HEK293 (cell line): ENCODE measurements at regions not wholly inside any gene's neighbourhood (a gene's known extent, or its start where the extent isn't known, plus 50 kb on each side); places are given as distances from the start of the nearest gene placed in this dataset.

Experiments used
- CTCF ChIA-PET: fragments of 350-600 bp; formaldehyde crosslinking; extraction: SDS; loops from one replicate; lab custom pipeline; 2021; ENCODE audit warnings: antibody characterized with exemption; lab: Yijun Ruan, JAX
- POLR2A ChIA-PET: fragments of 300-600 bp; formaldehyde crosslinking; extraction: SDS; loops from one replicate; lab custom pipeline; 2020; ENCODE audit warnings: antibody characterized with exemption, inconsistent platforms; lab: Yijun Ruan, JAX
- H3K27ac ChIP-seq: fragments of 200-500 bp; sonication (Bioruptor generic); 2 replicates; pipeline ENCODE4 v1.5.1; 2014; ENCODE audit warnings: low read depth, low read length, control low read depth, inconsistent platforms; ENCODE audit errors: extremely low read depth
- H3K36me3 ChIP-seq, 2 experiments: fragments of 200-500 bp in 1 of 2; sonication (Bioruptor generic) in 1 of 2; 1 replicate in 1 of 2; 2 replicates in 1 of 2; pipeline ENCODE4 v1.5.1; 2014 to 2017; ENCODE audit warnings: inconsistent platforms in 2 of 2, low read length in 2 of 2; ENCODE audit not compliant: control insufficient read depth in 2 of 2, insufficient read depth in 1 of 2
- H3K4me1 ChIP-seq: fragments of 200-500 bp; sonication (Bioruptor generic); 2 replicates; pipeline ENCODE4 v1.5.1; 2014; ENCODE audit warnings: mild to moderate bottlenecking, low read length, inconsistent platforms; ENCODE audit not compliant: control insufficient read depth, insufficient read depth
- H3K4me3 ChIP-seq: 2 replicates; pipeline ENCODE4 v1.5.1; 2011; ENCODE audit warnings: low read depth, mild to moderate bottlenecking, control low read depth, low read length, moderate library complexity
- H3K9me3 ChIP-seq: fragments of 200-500 bp; sonication (Bioruptor generic); 2 replicates; pipeline ENCODE4 v1.5.1; 2014; ENCODE audit warnings: low read depth, low read length, inconsistent platforms; ENCODE audit not compliant: control insufficient read depth, insufficient read depth
- GLIS1 ChIP-seq: fragments of 450-650 bp; formaldehyde crosslinking; IDR thresholded peaks from 2 replicates; pipeline ENCODE4 v1.5.1; 2016; ENCODE audit warnings: missing biosample characterization, missing genetic modification characterization
- HOXA7 ChIP-seq: sonication (generic); formaldehyde crosslinking; IDR thresholded peaks from 2 replicates; pipeline ENCODE4 v1.8.1; 2022; ENCODE audit warnings: missing genetic modification reagents, borderline replicate concordance
- KLF17 ChIP-seq: fragments of 450-650 bp; formaldehyde crosslinking; IDR thresholded peaks from 2 replicates; pipeline ENCODE4 v1.5.1; 2016; ENCODE audit warnings: missing biosample characterization, missing genetic modification characterization
- MEIS1 ChIP-seq: sonication (generic); formaldehyde crosslinking; IDR thresholded peaks from 2 replicates; pipeline ENCODE4 v1.8.1; 2022; ENCODE audit warnings: missing genetic modification reagents, mild to moderate bottlenecking, borderline replicate concordance
- OVOL3 ChIP-seq: fragments of 450-650 bp; formaldehyde crosslinking; IDR thresholded peaks from 2 replicates; pipeline ENCODE4 v1.5.1; 2016; ENCODE audit warnings: missing biosample characterization, missing genetic modification characterization
- SCRT1 ChIP-seq: fragments of 450-650 bp; formaldehyde crosslinking; IDR thresholded peaks from 2 replicates; pipeline ENCODE4 v1.5.1; 2016; ENCODE audit warnings: missing biosample characterization, missing genetic modification characterization, borderline replicate concordance
- SCRT2 ChIP-seq: fragments of 450-650 bp; formaldehyde crosslinking; IDR thresholded peaks from 2 replicates; pipeline ENCODE4 v1.5.1; 2016; ENCODE audit warnings: missing biosample characterization, missing genetic modification characterization
- ZBTB17 ChIP-seq: fragments of 450-650 bp; formaldehyde crosslinking; IDR thresholded peaks from 2 replicates; pipeline ENCODE4 v1.5.1; 2016; ENCODE audit warnings: missing biosample characterization, missing genetic modification characterization
- ZBTB7A ChIP-seq: fragments of 450-650 bp; formaldehyde crosslinking; IDR thresholded peaks from 2 replicates; pipeline ENCODE4 v1.5.1; 2016; ENCODE audit warnings: low read depth, missing biosample characterization, missing genetic modification characterization
- ZNF132 ChIP-seq: fragments of 450-650 bp; formaldehyde crosslinking; IDR thresholded peaks from 2 replicates; pipeline ENCODE4 v1.5.1; 2017; ENCODE audit warnings: missing biosample characterization, missing genetic modification characterization, borderline replicate concordance
- ZNF239 ChIP-seq: fragments of 450-650 bp; formaldehyde crosslinking; IDR thresholded peaks from 2 replicates; pipeline ENCODE4 v1.5.1; 2016; ENCODE audit warnings: missing biosample characterization, missing genetic modification characterization
- ZNF416 ChIP-seq: fragments of 450-650 bp; formaldehyde crosslinking; IDR thresholded peaks from 2 replicates; pipeline ENCODE4 v1.5.1; 2016; ENCODE audit warnings: missing biosample characterization, missing genetic modification characterization
- ZNF501 ChIP-seq: fragments of 450-650 bp; formaldehyde crosslinking; IDR thresholded peaks from 2 replicates; pipeline ENCODE4 v1.5.1; 2016; ENCODE audit warnings: missing biosample characterization, missing genetic modification characterization
- ZNF560 ChIP-seq: fragments of 450-650 bp; formaldehyde crosslinking; IDR thresholded peaks from 2 replicates; pipeline ENCODE4 v1.5.1; 2017; ENCODE audit warnings: missing biosample characterization, missing genetic modification characterization, borderline replicate concordance
- ZNF596 ChIP-seq: fragments of 450-650 bp; IDR thresholded peaks from 2 replicates; pipeline ENCODE4 v1.5.0; 2018; ENCODE audit warnings: missing biosample characterization, mild to moderate bottlenecking, missing genetic modification characterization, moderate library complexity
- ZNF626 ChIP-seq: fragments of 450-650 bp; sonication (Bioruptor Pico); formaldehyde crosslinking; IDR thresholded peaks from 2 replicates; pipeline ENCODE4 v1.5.1; 2018; ENCODE audit warnings: missing biosample characterization, missing genetic modification characterization, inconsistent platforms
- ZNF645 ChIP-seq: fragments of 450-650 bp; formaldehyde crosslinking; IDR thresholded peaks from 2 replicates; pipeline ENCODE4; 2016; ENCODE audit warnings: missing biosample characterization, missing genetic modification characterization
- ZNF654 ChIP-seq: fragments of 450-650 bp; formaldehyde crosslinking; IDR thresholded peaks from 2 replicates; pipeline ENCODE4 v1.5.1; 2016; ENCODE audit warnings: low read depth, missing biosample characterization, missing genetic modification characterization
- TF ChIP-seq, protein P1 (sequence below): fragments of 450-650 bp; formaldehyde crosslinking; conservative IDR thresholded peaks from 2 replicates; pipeline ENCODE4 v1.5.1; 2016; ENCODE audit warnings: low read depth, missing biosample characterization, missing genetic modification characterization

DNA sequence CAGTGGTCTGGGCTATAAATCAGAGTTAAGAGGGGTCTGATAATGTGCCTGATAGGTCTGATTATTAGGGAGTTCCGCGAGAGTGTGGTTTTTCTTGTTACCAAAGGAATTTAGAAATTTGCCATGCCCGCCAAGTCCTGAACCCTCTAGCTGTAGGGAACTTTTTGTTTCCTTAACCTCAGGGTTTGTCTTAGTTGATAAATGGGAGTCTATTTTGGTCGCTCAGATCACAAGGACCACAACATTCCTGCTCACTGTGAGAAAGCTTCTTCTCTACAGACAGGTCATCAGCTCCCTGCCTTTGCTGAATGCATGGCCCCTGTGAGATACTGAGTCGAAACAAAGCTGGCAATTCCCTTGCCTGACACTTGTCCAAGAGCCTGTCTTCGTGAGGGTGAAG, 497.8 kb downstream of the HS3ST4 start:
- Histone ChIP-seq H3K27ac (no peak overlapping the region), H3K4me1 (no peaks in the 10 kb centered on the region), H3K4me3 (no peak overlapping the region), H3K9me3 (no peaks in the 10 kb centered on the region), H3K36me3 (no peaks in the 10 kb centered on the region)
- ChIA-PET POLR2A (no interaction called here), CTCF (no interaction called here)
- TF ChIP-seq ZNF596 (tag by site-specific recombination) (no peak), ZBTB7A (no peak), ZNF645 (no peak), GLIS1 (tag by site-specific recombination) (no peak)
- TF ChIP-seq, protein P1, sequence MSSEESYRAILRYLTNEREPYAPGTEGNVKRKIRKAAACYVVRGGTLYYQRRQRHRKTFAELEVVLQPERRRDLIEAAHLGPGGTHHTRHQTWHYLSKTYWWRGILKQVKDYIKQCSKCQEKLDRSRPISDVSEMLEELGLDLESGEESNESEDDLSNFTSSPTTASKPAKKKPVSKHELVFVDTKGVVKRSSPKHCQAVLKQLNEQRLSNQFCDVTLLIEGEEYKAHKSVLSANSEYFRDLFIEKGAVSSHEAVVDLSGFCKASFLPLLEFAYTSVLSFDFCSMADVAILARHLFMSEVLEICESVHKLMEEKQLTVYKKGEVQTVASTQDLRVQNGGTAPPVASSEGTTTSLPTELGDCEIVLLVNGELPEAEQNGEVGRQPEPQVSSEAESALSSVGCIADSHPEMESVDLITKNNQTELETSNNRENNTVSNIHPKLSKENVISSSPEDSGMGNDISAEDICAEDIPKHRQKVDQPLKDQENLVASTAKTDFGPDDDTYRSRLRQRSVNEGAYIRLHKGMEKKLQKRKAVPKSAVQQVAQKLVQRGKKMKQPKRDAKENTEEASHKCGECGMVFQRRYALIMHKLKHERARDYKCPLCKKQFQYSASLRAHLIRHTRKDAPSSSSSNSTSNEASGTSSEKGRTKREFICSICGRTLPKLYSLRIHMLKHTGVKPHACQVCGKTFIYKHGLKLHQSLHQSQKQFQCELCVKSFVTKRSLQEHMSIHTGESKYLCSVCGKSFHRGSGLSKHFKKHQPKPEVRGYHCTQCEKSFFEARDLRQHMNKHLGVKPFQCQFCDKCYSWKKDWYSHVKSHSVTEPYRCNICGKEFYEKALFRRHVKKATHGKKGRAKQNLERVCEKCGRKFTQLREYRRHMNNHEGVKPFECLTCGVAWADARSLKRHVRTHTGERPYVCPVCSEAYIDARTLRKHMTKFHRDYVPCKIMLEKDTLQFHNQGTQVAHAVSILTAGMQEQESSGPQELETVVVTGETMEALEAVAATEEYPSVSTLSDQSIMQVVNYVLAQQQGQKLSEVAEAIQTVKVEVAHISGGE (tag by site-specific recombination) = no peak

DNA sequence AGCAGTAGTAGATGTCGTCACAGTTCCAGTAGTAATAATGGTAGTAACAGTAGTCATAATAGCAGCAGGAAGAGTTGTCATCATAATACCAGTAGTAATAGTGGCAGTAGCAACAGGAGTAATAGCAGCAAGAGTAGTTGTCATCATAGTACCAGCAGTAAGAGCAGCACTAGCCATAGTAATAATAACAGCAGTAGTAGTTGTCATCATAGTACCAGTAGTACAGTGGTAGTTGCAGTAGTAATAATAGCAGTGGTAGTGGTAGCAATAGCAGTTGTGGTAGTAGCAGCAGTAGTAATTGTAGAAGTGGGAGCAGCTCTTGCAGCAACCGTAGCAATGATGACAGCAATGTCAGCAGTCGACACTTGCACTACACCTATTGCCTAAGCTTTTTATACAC, 502.8 kb downstream of the HS3ST4 start:
- Histone ChIP-seq H3K27ac (no peak overlapping the region), H3K36me3 (no peaks in the 10 kb centered on the region), H3K9me3 (no peaks in the 10 kb centered on the region)
- ChIA-PET POLR2A (no interaction called here), CTCF (no interaction called here)
- TF ChIP-seq ZNF239 (tag by site-specific recombination) (no peak), ZNF560 (tag by site-specific recombination) (no peak), ZNF416 (tag by site-specific recombination) (no peak), ZBTB17 (no peak), SCRT1 (tag by site-specific recombination) (no peak)
- TF ChIP-seq, all 188 proteins: peak for 0
- Histone ChIP-seq H3K4me3 (no peak overlapping the region), H3K4me1 (no peaks in the 10 kb centered on the region)

GRCh38 chr16:26195225-26195624, 503.5 kb downstream of the HS3ST4 start:
- ChIA-PET CTCF (no interaction called here), POLR2A (no interaction called here)
- no peaks in the 10 kb centered on the region for H3K9me3 ChIP-seq
- no peak overlapping the region for H3K27ac ChIP-seq
- H3K4me3 ChIP-seq = no peak overlapping the region
- H3K4me1 ChIP-seq = no peaks in the 10 kb centered on the region
- TF ChIP-seq OVOL3 (no peak), HOXA7 (CRISPR knock-in tag) (no peak), MEIS1 (CRISPR knock-in tag) (no peak), ZNF626 (tag by site-specific recombination) (no peak), ZNF132 (no peak), ZNF654 (tag by site-specific recombination) (no peak), ZNF501 (tag by site-specific recombination) (no peak), SCRT2 (tag by site-specific recombination) (no peak), KLF17 (tag by site-specific recombination) (no peak)
- H3K36me3 ChIP-seq = no peaks in the 10 kb centered on the region
